ENCODE measurements at regions not wholly inside any gene's neighbourhood (a gene's known extent, or its start where the extent isn't known, plus 50 kb on each side); places are given as distances from the start of the nearest gene placed in this dataset.
"Not testable (repeated sequence)": the region's sequence is repeated elsewhere in the genome, so short reads cannot be mapped to it uniquely, and the experiment has no call there.

GRCh38 chr5:123975521-123975920 is 463.5 kb downstream of the CSNK1G3 start:
- not testable (repeated sequence) for H3K9me3 ChIP-seq (ENCODE audit: control insufficient read depth, low read length); H3K36me3 ChIP-seq (ENCODE audit: control insufficient read depth, insufficient read depth, low read length); H3K4me1 ChIP-seq (ENCODE audit: control insufficient read depth, insufficient read depth, low read length); H3K27me3 ChIP-seq (ENCODE audit: control insufficient read depth, insufficient read depth, low read length); H3K9ac ChIP-seq (ENCODE audit: low read length); H3K4me3 ChIP-seq (ENCODE audit: low read length)

GRCh38 chr5:123966781-123967180 is 454.8 kb downstream of the CSNK1G3 start:
- H3K4me3 ChIP-seq (ENCODE audit: low read length), result no peak overlapping the region
- H3K36me3 ChIP-seq (ENCODE audit: control insufficient read depth, insufficient read depth, low read length), result no peaks in the 10 kb centered on the region
- H3K4me1 ChIP-seq (ENCODE audit: control insufficient read depth, insufficient read depth, low read length), result no peaks in the 10 kb centered on the region
- no peak overlapping the region for H3K9ac ChIP-seq (ENCODE audit: low read length)
- H3K27me3 ChIP-seq (ENCODE audit: control insufficient read depth, insufficient read depth, low read length), result no peaks in the 10 kb centered on the region
- no peaks in the 10 kb centered on the region for H3K9me3 ChIP-seq (ENCODE audit: control insufficient read depth, low read length)

GRCh38 chr5:123965626-123966025 is 453.6 kb downstream of the CSNK1G3 start:
- H3K27me3 ChIP-seq (ENCODE audit: control insufficient read depth, insufficient read depth, low read length), result no peaks in the 10 kb centered on the region
- no peaks in the 10 kb centered on the region for H3K9me3 ChIP-seq (ENCODE audit: control insufficient read depth, low read length)
- H3K4me1 ChIP-seq (ENCODE audit: control insufficient read depth, insufficient read depth, low read length), result no peaks in the 10 kb centered on the region
- no peak overlapping the region for H3K9ac ChIP-seq (ENCODE audit: low read length)
- no peaks in the 10 kb centered on the region for H3K36me3 ChIP-seq (ENCODE audit: control insufficient read depth, insufficient read depth, low read length)
- H3K4me3 ChIP-seq (ENCODE audit: low read length), result no peak overlapping the region

- Histone ChIP-seq H3K4me3 (ENCODE audit: low read length) (no peak overlapping the region), H3K27me3 (ENCODE audit: control insufficient read depth, insufficient read depth, low read length) (no peaks in the 10 kb centered on the region), H3K36me3 (ENCODE audit: control insufficient read depth, insufficient read depth, low read length) (no peaks in the 10 kb centered on the region), H3K9ac (ENCODE audit: low read length) (no peak overlapping the region), H3K4me1 (ENCODE audit: control insufficient read depth, insufficient read depth, low read length) (no peaks in the 10 kb centered on the region), H3K9me3 (ENCODE audit: control insufficient read depth, low read length) (no peaks in the 10 kb centered on the region)
These were observed 452.9 kb downstream of the CSNK1G3 start for GRCh38 chr5:123964884-123965283.

- H3K36me3 ChIP-seq (ENCODE audit: control insufficient read depth, insufficient read depth, low read length), result no peaks in the 10 kb centered on the region
- no peaks in the 10 kb centered on the region for H3K9me3 ChIP-seq (ENCODE audit: control insufficient read depth, low read length)
- H3K27me3 ChIP-seq (ENCODE audit: control insufficient read depth, insufficient read depth, low read length), result no peaks in the 10 kb centered on the region
- no peaks in the 10 kb centered on the region for H3K4me1 ChIP-seq (ENCODE audit: control insufficient read depth, insufficient read depth, low read length)
- H3K9ac ChIP-seq (ENCODE audit: low read length), result no peak overlapping the region
- H3K4me3 ChIP-seq (ENCODE audit: low read length), result no peak overlapping the region
These were observed 448.5 kb downstream of the CSNK1G3 start for GRCh38 chr5:123960526-123960925.

- H3K27me3 ChIP-seq (ENCODE audit: control insufficient read depth, insufficient read depth, low read length), result no peaks in the 10 kb centered on the region
- H3K9me3 ChIP-seq (ENCODE audit: control insufficient read depth, low read length), result no peaks in the 10 kb centered on the region
- no peak overlapping the region for H3K4me3 ChIP-seq (ENCODE audit: low read length)
- H3K36me3 ChIP-seq (ENCODE audit: control insufficient read depth, insufficient read depth, low read length), result no peaks in the 10 kb centered on the region
- no peak overlapping the region for H3K9ac ChIP-seq (ENCODE audit: low read length)
- H3K4me1 ChIP-seq (ENCODE audit: control insufficient read depth, insufficient read depth, low read length), result no peaks in the 10 kb centered on the region
These were observed 439.6 kb downstream of the CSNK1G3 start for GRCh38 chr5:123951582-123951977.

- Histone ChIP-seq H3K9me3 (ENCODE audit: control insufficient read depth, low read length) (no peaks in the 10 kb centered on the region), H3K27me3 (ENCODE audit: control insufficient read depth, insufficient read depth, low read length) (no peaks in the 10 kb centered on the region), H3K9ac (ENCODE audit: low read length) (no peak overlapping the region), H3K4me1 (ENCODE audit: control insufficient read depth, insufficient read depth, low read length) (no peaks in the 10 kb centered on the region), H3K4me3 (ENCODE audit: low read length) (no peak overlapping the region), H3K36me3 (ENCODE audit: control insufficient read depth, insufficient read depth, low read length) (no peaks in the 10 kb centered on the region)
These were observed 439.0 kb downstream of the CSNK1G3 start for GRCh38 chr5:123950701-123951581.

GRCh38 chr5:123949807-123950340 is 437.9 kb downstream of the CSNK1G3 start:
- H3K9me3 ChIP-seq (ENCODE audit: control insufficient read depth, low read length), result no peaks in the 10 kb centered on the region
- H3K4me3 ChIP-seq (ENCODE audit: low read length), result no peak overlapping the region
- H3K36me3 ChIP-seq (ENCODE audit: control insufficient read depth, insufficient read depth, low read length), result no peaks in the 10 kb centered on the region
- no peaks in the 10 kb centered on the region for H3K27me3 ChIP-seq (ENCODE audit: control insufficient read depth, insufficient read depth, low read length)
- H3K9ac ChIP-seq (ENCODE audit: low read length), result no peak overlapping the region
- no peaks in the 10 kb centered on the region for H3K4me1 ChIP-seq (ENCODE audit: control insufficient read depth, insufficient read depth, low read length)

- no peak overlapping the region for H3K9ac ChIP-seq (ENCODE audit: low read length)
- H3K4me1 ChIP-seq (ENCODE audit: control insufficient read depth, insufficient read depth, low read length), result no peaks in the 10 kb centered on the region
- H3K27me3 ChIP-seq (ENCODE audit: control insufficient read depth, insufficient read depth, low read length), result no peaks in the 10 kb centered on the region
- H3K4me3 ChIP-seq (ENCODE audit: low read length), result no peak overlapping the region
- H3K9me3 ChIP-seq (ENCODE audit: control insufficient read depth, low read length), result no peaks in the 10 kb centered on the region
- H3K36me3 ChIP-seq (ENCODE audit: control insufficient read depth, insufficient read depth, low read length), result no peaks in the 10 kb centered on the region
These were observed 437.2 kb downstream of the CSNK1G3 start for GRCh38 chr5:123949043-123949804.

- Histone ChIP-seq H3K36me3 (ENCODE audit: control insufficient read depth, insufficient read depth, low read length) (no peaks in the 10 kb centered on the region), H3K9me3 (ENCODE audit: control insufficient read depth, low read length) (no peaks in the 10 kb centered on the region), H3K9ac (ENCODE audit: low read length) (no peak overlapping the region), H3K4me3 (ENCODE audit: low read length) (no peak overlapping the region), H3K4me1 (ENCODE audit: control insufficient read depth, insufficient read depth, low read length) (no peaks in the 10 kb centered on the region), H3K27me3 (ENCODE audit: control insufficient read depth, insufficient read depth, low read length) (no peaks in the 10 kb centered on the region)
These were observed 435.8 kb downstream of the CSNK1G3 start for GRCh38 chr5:123947797-123948196.

- Histone ChIP-seq H3K4me3 (ENCODE audit: low read length) (no peak overlapping the region), H3K9me3 (ENCODE audit: control insufficient read depth, low read length) (no peaks in the 10 kb centered on the region), H3K9ac (ENCODE audit: low read length) (no peak overlapping the region), H3K27me3 (ENCODE audit: control insufficient read depth, insufficient read depth, low read length) (no peaks in the 10 kb centered on the region), H3K4me1 (ENCODE audit: control insufficient read depth, insufficient read depth, low read length) (no peaks in the 10 kb centered on the region), H3K36me3 (ENCODE audit: control insufficient read depth, insufficient read depth, low read length) (no peaks in the 10 kb centered on the region)
These were observed 433.6 kb downstream of the CSNK1G3 start for GRCh38 chr5:123945548-123945947.

GRCh38 chr5:123943151-123943550 is 431.2 kb downstream of the CSNK1G3 start:
- no peaks in the 10 kb centered on the region for H3K4me1 ChIP-seq (ENCODE audit: control insufficient read depth, insufficient read depth, low read length)
- H3K9ac ChIP-seq (ENCODE audit: low read length), result no peak overlapping the region
- no peaks in the 10 kb centered on the region for H3K36me3 ChIP-seq (ENCODE audit: control insufficient read depth, insufficient read depth, low read length)
- H3K27me3 ChIP-seq (ENCODE audit: control insufficient read depth, insufficient read depth, low read length), result no peaks in the 10 kb centered on the region
- H3K9me3 ChIP-seq (ENCODE audit: control insufficient read depth, low read length), result no peaks in the 10 kb centered on the region
- no peak overlapping the region for H3K4me3 ChIP-seq (ENCODE audit: low read length)

Measured in mucosa of stomach (tissue), 1 donor.